ENCODE measurements at regions not wholly inside any gene's neighbourhood (a gene's known extent, or its start where the extent isn't known, plus 50 kb on each side); places are given as distances from the start of the nearest gene placed in this dataset.

DNA sequence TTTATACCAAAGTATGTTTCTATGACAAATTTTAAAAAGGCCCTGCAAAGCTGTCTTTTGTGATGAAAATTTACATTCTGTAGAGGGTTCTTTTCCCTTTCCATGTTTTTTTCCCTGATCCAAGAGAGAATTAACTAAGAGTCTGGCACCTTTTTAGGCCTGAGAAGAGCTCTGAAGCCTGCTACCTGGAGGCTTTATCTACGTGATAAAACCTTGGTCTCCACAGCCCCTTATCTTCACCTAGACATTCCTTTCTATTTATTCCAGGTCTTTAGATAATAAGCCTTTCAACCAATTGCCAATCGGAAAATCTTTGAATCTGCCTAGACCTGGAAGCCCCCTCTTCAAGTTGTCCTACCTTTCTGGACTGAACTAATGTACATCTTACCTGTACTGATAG, 774.1 kb upstream of the LRRTM1 start:
- no peak for FAIRE-seq
- Histone ChIP-seq H3K4me2 (ENCODE audit: insufficient read depth, low read length) (no peak overlapping the region), H2AFZ (ENCODE audit: low read depth, low read length) (no peak overlapping the region), H3K36me3 (ENCODE audit: control insufficient read depth, insufficient read depth, low read length) (no peaks in the 10 kb centered on the region), H3K9me3 (replicated peaks; ENCODE audit: control insufficient read depth, insufficient read depth, low read depth, low read length) (no peaks in the 10 kb centered on the region), H3K27me3 (ENCODE audit: control insufficient read depth in 2 of 2, insufficient read depth in 2 of 2, low read length in 2 of 2) (no peaks in the 10 kb centered on the region), H3K27ac (ENCODE audit: extremely low read depth, low read depth, low read length) (no peak overlapping the region), H4K20me1 (replicated peaks; ENCODE audit: control insufficient read depth, insufficient read depth, low read length) (no peaks in the 10 kb centered on the region), H3K4me3 (no peak overlapping the region), H3K9ac (ENCODE audit: insufficient read depth in 1 of 2, low read depth in 2 of 2, low read length in 2 of 2) (no peak overlapping the region), H3K4me1 (replicated peaks in 1 of 2; ENCODE audit: control insufficient read depth in 2 of 2, insufficient read depth in 2 of 2, low read length in 2 of 2) (no peaks in the 10 kb centered on the region), H3K9me1 (ENCODE audit: control insufficient read depth, insufficient read depth, low read length) (no peaks in the 10 kb centered on the region), H3K79me2 (ENCODE audit: control insufficient read depth, insufficient read depth, low read length) (no peaks in the 10 kb centered on the region)
- WGBS (ENCODE audit: insufficient coverage, low coverage, missing lambda C conversion rate) = 0% methylated on average over 2 of the region's 2 CpGs
- TF ChIP-seq RAD21 (CRISPR knock-in tag; conservative IDR thresholded peaks at IDR 0.05 in 1 of 2, IDR thresholded peaks at IDR 0.05 in 1 of 2) = no peak
- TF ChIP-seq PPARD (CRISPR knock-in tag; IDR thresholded peaks at IDR 0.05) = no peak
- no peak for TF ChIP-seq ZSCAN32 (CRISPR knock-in tag; IDR thresholded peaks at IDR 0.05)
- TF ChIP-seq USF1 (CRISPR knock-in tag; IDR thresholded peaks at IDR 0.05) = no peak
- TF ChIP-seq ID3 (CRISPR knock-in tag; IDR thresholded peaks at IDR 0.05) = no peak
- TF ChIP-seq ID3 (tag; IDR thresholded peaks at IDR 0.05) = no peak
- TF ChIP-seq, protein P1, sequence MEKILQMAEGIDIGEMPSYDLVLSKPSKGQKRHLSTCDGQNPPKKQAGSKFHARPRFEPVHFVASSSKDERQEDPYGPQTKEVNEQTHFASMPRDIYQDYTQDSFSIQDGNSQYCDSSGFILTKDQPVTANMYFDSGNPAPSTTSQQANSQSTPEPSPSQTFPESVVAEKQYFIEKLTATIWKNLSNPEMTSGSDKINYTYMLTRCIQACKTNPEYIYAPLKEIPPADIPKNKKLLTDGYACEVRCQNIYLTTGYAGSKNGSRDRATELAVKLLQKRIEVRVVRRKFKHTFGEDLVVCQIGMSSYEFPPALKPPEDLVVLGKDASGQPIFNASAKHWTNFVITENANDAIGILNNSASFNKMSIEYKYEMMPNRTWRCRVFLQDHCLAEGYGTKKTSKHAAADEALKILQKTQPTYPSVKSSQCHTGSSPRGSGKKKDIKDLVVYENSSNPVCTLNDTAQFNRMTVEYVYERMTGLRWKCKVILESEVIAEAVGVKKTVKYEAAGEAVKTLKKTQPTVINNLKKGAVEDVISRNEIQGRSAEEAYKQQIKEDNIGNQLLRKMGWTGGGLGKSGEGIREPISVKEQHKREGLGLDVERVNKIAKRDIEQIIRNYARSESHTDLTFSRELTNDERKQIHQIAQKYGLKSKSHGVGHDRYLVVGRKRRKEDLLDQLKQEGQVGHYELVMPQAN (IDR thresholded peaks at IDR 0.05; ENCODE audit: borderline replicate concordance) = no peak
- TF ChIP-seq SRSF1 (IDR thresholded peaks at IDR 0.05; ENCODE audit: low read depth, low read length) = no peak
- TF ChIP-seq, protein P2, sequence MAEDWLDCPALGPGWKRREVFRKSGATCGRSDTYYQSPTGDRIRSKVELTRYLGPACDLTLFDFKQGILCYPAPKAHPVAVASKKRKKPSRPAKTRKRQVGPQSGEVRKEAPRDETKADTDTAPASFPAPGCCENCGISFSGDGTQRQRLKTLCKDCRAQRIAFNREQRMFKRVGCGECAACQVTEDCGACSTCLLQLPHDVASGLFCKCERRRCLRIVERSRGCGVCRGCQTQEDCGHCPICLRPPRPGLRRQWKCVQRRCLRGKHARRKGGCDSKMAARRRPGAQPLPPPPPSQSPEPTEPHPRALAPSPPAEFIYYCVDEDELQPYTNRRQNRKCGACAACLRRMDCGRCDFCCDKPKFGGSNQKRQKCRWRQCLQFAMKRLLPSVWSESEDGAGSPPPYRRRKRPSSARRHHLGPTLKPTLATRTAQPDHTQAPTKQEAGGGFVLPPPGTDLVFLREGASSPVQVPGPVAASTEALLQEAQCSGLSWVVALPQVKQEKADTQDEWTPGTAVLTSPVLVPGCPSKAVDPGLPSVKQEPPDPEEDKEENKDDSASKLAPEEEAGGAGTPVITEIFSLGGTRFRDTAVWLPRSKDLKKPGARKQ (CRISPR knock-in tag; IDR thresholded peaks at IDR 0.05) = no peak
- no peak for TF ChIP-seq ZNF444 (CRISPR knock-in tag; IDR thresholded peaks at IDR 0.05)
- TF ChIP-seq, protein P3, sequence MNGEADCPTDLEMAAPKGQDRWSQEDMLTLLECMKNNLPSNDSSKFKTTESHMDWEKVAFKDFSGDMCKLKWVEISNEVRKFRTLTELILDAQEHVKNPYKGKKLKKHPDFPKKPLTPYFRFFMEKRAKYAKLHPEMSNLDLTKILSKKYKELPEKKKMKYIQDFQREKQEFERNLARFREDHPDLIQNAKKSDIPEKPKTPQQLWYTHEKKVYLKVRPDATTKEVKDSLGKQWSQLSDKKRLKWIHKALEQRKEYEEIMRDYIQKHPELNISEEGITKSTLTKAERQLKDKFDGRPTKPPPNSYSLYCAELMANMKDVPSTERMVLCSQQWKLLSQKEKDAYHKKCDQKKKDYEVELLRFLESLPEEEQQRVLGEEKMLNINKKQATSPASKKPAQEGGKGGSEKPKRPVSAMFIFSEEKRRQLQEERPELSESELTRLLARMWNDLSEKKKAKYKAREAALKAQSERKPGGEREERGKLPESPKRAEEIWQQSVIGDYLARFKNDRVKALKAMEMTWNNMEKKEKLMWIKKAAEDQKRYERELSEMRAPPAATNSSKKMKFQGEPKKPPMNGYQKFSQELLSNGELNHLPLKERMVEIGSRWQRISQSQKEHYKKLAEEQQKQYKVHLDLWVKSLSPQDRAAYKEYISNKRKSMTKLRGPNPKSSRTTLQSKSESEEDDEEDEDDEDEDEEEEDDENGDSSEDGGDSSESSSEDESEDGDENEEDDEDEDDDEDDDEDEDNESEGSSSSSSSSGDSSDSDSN (IDR thresholded peaks at IDR 0.05; ENCODE audit: borderline replicate concordance in 1 of 2, low read depth in 2 of 2, low read length in 2 of 2) = no peak
- no peak for TF ChIP-seq KAT8 (IDR thresholded peaks at IDR 0.05; ENCODE audit: low read depth)
- ChIA-PET CTCF (ENCODE audit: low intra/inter-chr PET ratio) (no interaction called here), POLR2A (no interaction called here)
- intact Hi-C loops (cut with micrococcal nuclease) = no loop called here
- ATAC-seq = no peak
- no TSS peak for BruUV-seq (replicated peaks)
- in situ Hi-C loops (cut with MboI) = no loop called here
- DNase-seq (ENCODE audit: extremely low read depth in 1 of 4, low spot score in 3 of 4) = no peak
